Keratinocyte (primary cell): ENCODE measurements at regions not wholly inside any gene's neighbourhood (a gene's known extent, or its start where the extent isn't known, plus 50 kb on each side); places are given as distances from the start of the nearest gene placed in this dataset.

Source experiments
- DNase-seq: peaks from one replicate; pipeline ENCODE4 v3.0.0-alpha.2; 2011; ENCODE audit warnings: low read depth, missing footprints, low spot score
- FAIRE-seq: peaks from 2 replicates; lab custom pipeline; 2011; peaks lifted over from hg19 to GRCh38; lab: Jason Lieb, UNC
- H2AFZ ChIP-seq: 2 replicates; pipeline ENCODE4 v1.6.0; 2012; ENCODE audit warnings: low read length, control low read depth, inconsistent platforms; ENCODE audit not compliant: control insufficient read depth
- H3K27ac ChIP-seq: 2 replicates; pipeline ENCODE4 v1.5.1; 2011; ENCODE audit warnings: low read length; ENCODE audit not compliant: control insufficient read depth, insufficient read depth
- H3K27me3 ChIP-seq: 3 replicates; pipeline ENCODE4 v1.6.0; 2011; ENCODE audit warnings: low read length; ENCODE audit not compliant: control insufficient read depth, insufficient read depth; ENCODE audit errors: extremely low read depth
- H3K36me3 ChIP-seq, 2 experiments: 2 replicates in 1 of 2; 3 replicates in 1 of 2; pipeline ENCODE4 v1.5.1; 2011; ENCODE audit warnings: low read length in 2 of 2, mild to moderate bottlenecking in 1 of 2; ENCODE audit not compliant: control insufficient read depth in 2 of 2, insufficient read depth in 2 of 2; ENCODE audit errors: extremely low read depth in 1 of 2
- H3K4me1 ChIP-seq: 3 replicates; pipeline ENCODE4 v1.5.1; 2011; ENCODE audit warnings: low read length; ENCODE audit not compliant: control insufficient read depth, insufficient read depth; ENCODE audit errors: extremely low read depth
- H3K4me2 ChIP-seq: 3 replicates; pipeline ENCODE4 v1.6.0; 2011; ENCODE audit warnings: low read depth, low read length; ENCODE audit not compliant: control insufficient read depth, insufficient read depth; ENCODE audit errors: extremely low read depth
- H3K4me3 ChIP-seq, 3 experiments: fragments of 200-600 bp in 1 of 3; sonication (generic) in 1 of 3; 2 replicates in 2 of 3; 3 replicates in 1 of 3; pipeline ENCODE4 v1.5.1; 2011 to 2016; ENCODE audit warnings: low read length in 3 of 3, mild to moderate bottlenecking in 3 of 3, control low read depth in 2 of 3, inconsistent platforms in 1 of 3, low read depth in 1 of 3, mixed read lengths in 1 of 3, mixed run types in 1 of 3, moderate library complexity in 1 of 3; ENCODE audit not compliant: control insufficient read depth in 2 of 3, insufficient read depth in 2 of 3; ENCODE audit errors: extremely low read depth in 1 of 3
- H3K79me2 ChIP-seq: 2 replicates; pipeline ENCODE4 v1.6.0; 2012; ENCODE audit warnings: low read length; ENCODE audit not compliant: control insufficient read depth, insufficient read depth
- H3K9ac ChIP-seq: 3 replicates; pipeline ENCODE4 v1.6.0; 2011; ENCODE audit warnings: low read length; ENCODE audit not compliant: control insufficient read depth, insufficient read depth; ENCODE audit errors: extremely low read depth
- H3K9me1 ChIP-seq: 3 replicates; pipeline ENCODE4 v1.6.0; 2011; ENCODE audit warnings: low read length; ENCODE audit not compliant: control insufficient read depth, insufficient read depth; ENCODE audit errors: extremely low read depth
- H3K9me3 ChIP-seq: 2 replicates; pipeline ENCODE4 v1.5.1; 2012; ENCODE audit warnings: low read depth, low read length; ENCODE audit not compliant: control insufficient read depth
- H4K20me1 ChIP-seq: 3 replicates; pipeline ENCODE4 v1.6.0; 2011; ENCODE audit warnings: low read length; ENCODE audit not compliant: control insufficient read depth, insufficient read depth; ENCODE audit errors: extremely low read depth
- EZH2 ChIP-seq: IDR thresholded peaks from one replicate; pipeline ENCODE4 v1.6.1; 2012; ENCODE audit warnings: inconsistent platforms, mild to moderate bottlenecking, low read length, moderate library complexity
- dilution Hi-C: fragments of 300-500 bp; cut with MboI; formaldehyde crosslinking; loops from one replicate; pipeline ENCODE4 v1.7.0; 2020; ENCODE audit warnings: low sequenced_read_pairs; ENCODE audit not compliant: extremely low pct_ligation_motif_present
- TF ChIP-seq, protein P1 (sequence below), 3 experiments: IDR thresholded peaks in 1 of 3; conservative IDR thresholded peaks in 1 of 3; optimal IDR thresholded peaks in 1 of 3; 2 replicates in 2 of 3; 3 replicates in 1 of 3; pipeline versions ENCODE3 to v1.5.1; 2011; ENCODE audit warnings: low read length in 3 of 3, mild to moderate bottlenecking in 3 of 3, moderate library complexity in 2 of 3, control low read depth in 1 of 3, inconsistent platforms in 1 of 3; ENCODE audit not compliant: insufficient read depth in 2 of 3; ENCODE audit errors: extremely low read depth in 1 of 3

DNA sequence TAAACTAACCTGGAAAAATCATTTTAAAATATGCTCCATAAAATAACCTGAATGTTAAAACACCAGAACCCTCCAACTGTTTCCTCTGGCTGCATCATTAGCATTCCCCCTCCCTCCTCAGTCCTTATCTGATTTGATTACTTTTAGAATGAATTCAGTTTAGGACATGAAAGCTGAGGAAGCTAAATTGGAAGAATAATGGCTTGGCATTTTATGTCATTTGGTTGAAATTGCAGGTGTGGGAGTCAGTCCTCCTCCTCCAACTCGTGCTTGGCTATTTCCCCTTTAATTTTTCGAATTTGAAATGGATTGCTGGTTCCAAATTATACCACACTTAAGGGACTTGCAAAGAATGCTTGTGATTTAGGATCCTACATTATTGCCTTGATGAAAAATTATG, 473.0 kb upstream of the STXBP6 start:
- no peaks in the 10 kb centered on the region for H3K79me2 ChIP-seq
- no peaks in the 10 kb centered on the region for H3K36me3 ChIP-seq
- dilution Hi-C loops = no loop called here
- TF ChIP-seq, protein P1, sequence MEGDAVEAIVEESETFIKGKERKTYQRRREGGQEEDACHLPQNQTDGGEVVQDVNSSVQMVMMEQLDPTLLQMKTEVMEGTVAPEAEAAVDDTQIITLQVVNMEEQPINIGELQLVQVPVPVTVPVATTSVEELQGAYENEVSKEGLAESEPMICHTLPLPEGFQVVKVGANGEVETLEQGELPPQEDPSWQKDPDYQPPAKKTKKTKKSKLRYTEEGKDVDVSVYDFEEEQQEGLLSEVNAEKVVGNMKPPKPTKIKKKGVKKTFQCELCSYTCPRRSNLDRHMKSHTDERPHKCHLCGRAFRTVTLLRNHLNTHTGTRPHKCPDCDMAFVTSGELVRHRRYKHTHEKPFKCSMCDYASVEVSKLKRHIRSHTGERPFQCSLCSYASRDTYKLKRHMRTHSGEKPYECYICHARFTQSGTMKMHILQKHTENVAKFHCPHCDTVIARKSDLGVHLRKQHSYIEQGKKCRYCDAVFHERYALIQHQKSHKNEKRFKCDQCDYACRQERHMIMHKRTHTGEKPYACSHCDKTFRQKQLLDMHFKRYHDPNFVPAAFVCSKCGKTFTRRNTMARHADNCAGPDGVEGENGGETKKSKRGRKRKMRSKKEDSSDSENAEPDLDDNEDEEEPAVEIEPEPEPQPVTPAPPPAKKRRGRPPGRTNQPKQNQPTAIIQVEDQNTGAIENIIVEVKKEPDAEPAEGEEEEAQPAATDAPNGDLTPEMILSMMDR (optimal IDR thresholded peaks at IDR 0.05 in 1 of 3, IDR thresholded peaks at IDR 0.05 in 1 of 3, conservative IDR thresholded peaks at IDR 0.05 in 1 of 3; ENCODE audit: extremely low read depth in 1 of 3, insufficient read depth in 2 of 3, low read length in 3 of 3) = no peak
- no peak for TF ChIP-seq EZH2
- H3K9me1 ChIP-seq = no peaks in the 10 kb centered on the region
- FAIRE-seq = no peak
- no peak overlapping the region for H3K27ac ChIP-seq
- no peak for DNase-seq
- H3K4me2 ChIP-seq = no peak overlapping the region
- no peaks in the 10 kb centered on the region for H3K27me3 ChIP-seq
- H4K20me1 ChIP-seq = no peaks in the 10 kb centered on the region
- H3K9me3 ChIP-seq = no peaks in the 10 kb centered on the region
- H3K4me1 ChIP-seq = no peaks in the 10 kb centered on the region
- no peak overlapping the region for H3K4me3 ChIP-seq
- H2AFZ ChIP-seq = no peak overlapping the region
- no peak overlapping the region for H3K9ac ChIP-seq

DNA sequence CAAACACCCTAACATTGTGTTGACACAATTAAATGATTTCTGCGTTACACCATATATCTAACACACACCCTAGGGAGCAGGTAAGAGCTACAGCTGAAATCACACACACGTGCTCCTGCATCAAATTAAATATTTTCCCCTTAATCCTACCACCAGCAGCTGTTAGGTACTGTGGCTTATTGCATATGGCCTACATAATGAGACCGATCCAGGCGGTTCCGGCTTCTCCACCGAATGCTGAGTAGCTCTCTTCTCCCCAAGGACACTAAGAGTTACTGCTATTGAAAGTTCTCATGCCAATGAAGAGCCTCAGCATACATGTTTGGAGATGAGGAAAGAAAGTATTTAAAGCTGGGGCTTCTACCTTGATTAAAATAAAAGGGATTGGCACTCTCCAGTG, 472.2 kb upstream of the STXBP6 start:
- Histone ChIP-seq H3K9me1 (no peaks in the 10 kb centered on the region), H3K27me3 (no peaks in the 10 kb centered on the region), H3K4me1 (no peaks in the 10 kb centered on the region), H3K9me3 (no peaks in the 10 kb centered on the region), H3K27ac (no peak overlapping the region), H4K20me1 (no peaks in the 10 kb centered on the region), H2AFZ (no peak overlapping the region), H3K4me3 (no peak overlapping the region), H3K79me2 (no peaks in the 10 kb centered on the region), H3K36me3 (no peaks in the 10 kb centered on the region), H3K4me2 (no peak overlapping the region), H3K9ac (no peak overlapping the region)
- TF ChIP-seq EZH2 = no peak
- TF ChIP-seq, protein P1 (optimal IDR thresholded peaks at IDR 0.05 in 1 of 3, IDR thresholded peaks at IDR 0.05 in 1 of 3, conservative IDR thresholded peaks at IDR 0.05 in 1 of 3; ENCODE audit: extremely low read depth in 1 of 3, insufficient read depth in 2 of 3, low read length in 3 of 3) = no peak
- dilution Hi-C loops = no loop called here
- no peak for DNase-seq
- FAIRE-seq = no peak
